Retinal pigment epithelial cell (primary cell): ENCODE measurements at regions not wholly inside any gene's neighbourhood (a gene's known extent, or its start where the extent isn't known, plus 50 kb on each side); places are given as distances from the start of the nearest gene placed in this dataset.

Experiments used
- DNase-seq: peaks from one replicate; pipeline ENCODE4 v3.0.0-alpha.2; 2010; ENCODE audit warnings: low read depth
- H3K4me3 ChIP-seq: 2 replicates; pipeline ENCODE4 v1.5.1; 2011; ENCODE audit warnings: mild to moderate bottlenecking, low read length, control low read depth, moderate library complexity
- TF ChIP-seq, protein P1 (sequence below): conservative IDR thresholded peaks from 2 replicates; pipeline ENCODE4 v1.5.1; 2011; ENCODE audit warnings: low read depth, low read length, control low read depth, inconsistent platforms

GRCh38 chrX:36908801-36909675 lies 99.1 kb upstream of the FAM47C start:
- TF ChIP-seq, protein P1, sequence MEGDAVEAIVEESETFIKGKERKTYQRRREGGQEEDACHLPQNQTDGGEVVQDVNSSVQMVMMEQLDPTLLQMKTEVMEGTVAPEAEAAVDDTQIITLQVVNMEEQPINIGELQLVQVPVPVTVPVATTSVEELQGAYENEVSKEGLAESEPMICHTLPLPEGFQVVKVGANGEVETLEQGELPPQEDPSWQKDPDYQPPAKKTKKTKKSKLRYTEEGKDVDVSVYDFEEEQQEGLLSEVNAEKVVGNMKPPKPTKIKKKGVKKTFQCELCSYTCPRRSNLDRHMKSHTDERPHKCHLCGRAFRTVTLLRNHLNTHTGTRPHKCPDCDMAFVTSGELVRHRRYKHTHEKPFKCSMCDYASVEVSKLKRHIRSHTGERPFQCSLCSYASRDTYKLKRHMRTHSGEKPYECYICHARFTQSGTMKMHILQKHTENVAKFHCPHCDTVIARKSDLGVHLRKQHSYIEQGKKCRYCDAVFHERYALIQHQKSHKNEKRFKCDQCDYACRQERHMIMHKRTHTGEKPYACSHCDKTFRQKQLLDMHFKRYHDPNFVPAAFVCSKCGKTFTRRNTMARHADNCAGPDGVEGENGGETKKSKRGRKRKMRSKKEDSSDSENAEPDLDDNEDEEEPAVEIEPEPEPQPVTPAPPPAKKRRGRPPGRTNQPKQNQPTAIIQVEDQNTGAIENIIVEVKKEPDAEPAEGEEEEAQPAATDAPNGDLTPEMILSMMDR, result peak; percentile 54
- H3K4me3 ChIP-seq, result no peak overlapping the region
- DNase-seq, result peak; percentile 14

DNA sequence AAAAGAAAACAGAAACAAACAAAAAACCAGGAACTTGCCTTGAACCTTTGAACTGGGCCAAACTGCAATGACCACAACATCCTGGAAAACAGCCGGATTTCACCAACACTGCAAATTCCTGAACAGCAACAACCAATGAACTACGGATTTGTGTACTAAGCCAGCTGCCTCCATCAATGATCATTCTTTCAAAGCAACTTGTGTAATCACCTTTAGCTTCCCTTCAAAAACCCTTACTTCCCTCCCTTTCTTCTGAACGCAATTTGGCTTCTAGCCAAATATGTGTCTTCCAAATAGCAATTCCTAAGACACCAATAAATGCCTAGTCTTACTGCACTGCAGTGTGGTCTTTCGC lies 98.5 kb upstream of the FAM47C start:
- TF ChIP-seq, protein P1, result no peak
- DNase-seq, result peak; percentile 24
- no peak overlapping the region for H3K4me3 ChIP-seq

GRCh38 chrX:36913551-36913950 lies 94.6 kb upstream of the FAM47C start:
- TF ChIP-seq, protein P1, result no peak
- DNase-seq, result no peak
- no peak overlapping the region for H3K4me3 ChIP-seq

- TF ChIP-seq, protein P1, result no peak
- DNase-seq, result no peak
- no peak overlapping the region for H3K4me3 ChIP-seq
Measured at GRCh38 chrX:36916941-36917340, 91.2 kb upstream of the FAM47C start.

GRCh38 chrX:36927712-36928111 lies 80.5 kb upstream of the FAM47C start:
- TF ChIP-seq, protein P1, result no peak
- DNase-seq, result no peak
- H3K4me3 ChIP-seq, result no peak overlapping the region

GRCh38 chrX:36930491-36930890 lies 77.7 kb upstream of the FAM47C start:
- no peak overlapping the region for H3K4me3 ChIP-seq
- TF ChIP-seq, protein P1, result no peak
- no peak for DNase-seq

- no peak overlapping the region for H3K4me3 ChIP-seq
- TF ChIP-seq, protein P1, result no peak
- no peak for DNase-seq
Measured at GRCh38 chrX:36947214-36947613, 61.0 kb upstream of the FAM47C start.
